ENCODE measurements at regions not wholly inside any gene's neighbourhood (a gene's known extent, or its start where the extent isn't known, plus 50 kb on each side); places are given as distances from the start of the nearest gene placed in this dataset.

DNA sequence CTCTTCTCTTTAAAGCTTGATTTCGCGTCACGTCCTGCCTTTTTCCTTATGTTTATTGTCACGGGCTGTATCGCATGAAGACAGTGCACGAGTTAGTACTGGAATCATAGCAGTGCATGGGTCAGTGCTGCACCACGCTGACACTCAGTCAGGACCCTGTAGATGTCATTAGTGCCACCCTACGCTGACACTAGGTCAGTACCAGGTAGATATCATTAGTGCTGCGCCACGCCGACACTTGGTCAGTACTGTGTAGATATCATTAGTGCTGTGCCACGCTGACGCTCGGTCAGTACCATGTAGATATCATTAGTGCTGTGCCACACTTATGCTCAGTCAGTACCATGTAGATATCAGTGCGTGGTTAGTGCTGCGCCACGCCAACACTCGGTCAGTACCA lies 106.2 kb upstream of the ZNF469 start:
- DNase-seq (no peak), ATAC-seq (ENCODE audit: low read depth) (no peak)
- H3K4me3 ChIP-seq (ENCODE audit: control extremely low read depth in 1 of 5, extremely low read depth in 1 of 5, insufficient read depth in 1 of 5, low read depth in 2 of 5, low read length in 4 of 5) = no peak overlapping the region
- H3K4me2 ChIP-seq (replicated peaks; ENCODE audit: low read depth, low read length, poor library complexity, severe bottlenecking) = no peak overlapping the region
- ChIA-PET POLR2A (no interaction called here), CTCF (no interaction called here)
- H3K79me2 ChIP-seq (ENCODE audit: control insufficient read depth, insufficient read depth, low read length) = no peaks in the 10 kb centered on the region
- intact Hi-C loops (cut with micrococcal nuclease) = no loop called here
- H3K27ac ChIP-seq (ENCODE audit: low read length in 2 of 2) = no peak overlapping the region
- Mint-ChIP-seq H3K4me1 (no peaks in the 10 kb centered on the region), H3K9me3 (ENCODE audit: insufficient read depth) (peaks cover 2% of the 10 kb centered on the region), H3K27ac (no peak overlapping the region), H3K27me3 (peaks cover 13% of the 10 kb centered on the region), H3K4me3 (no peak overlapping the region)
- H3K36me3 ChIP-seq (replicated peaks in 1 of 2; ENCODE audit: control extremely low read depth in 1 of 2, control insufficient read depth in 1 of 2, extremely low read depth in 1 of 2, insufficient read depth in 2 of 2, low read length in 1 of 2) = no peaks in the 10 kb centered on the region
- WGBS (ENCODE audit: insufficient coverage) = 95% methylated on average over 17 of the region's 18 CpGs
- no peak overlapping the region for H3K9ac ChIP-seq (ENCODE audit: low read length)
- no peaks in the 10 kb centered on the region for H3K4me1 ChIP-seq (ENCODE audit: control insufficient read depth in 2 of 2, insufficient read depth in 2 of 2, low read length in 2 of 2)
- no peaks in the 10 kb centered on the region for H3K27me3 ChIP-seq (replicated peaks in 1 of 4; ENCODE audit: control extremely low read depth in 1 of 4, control insufficient read depth in 3 of 4, insufficient read depth in 4 of 4, low read length in 3 of 4)
- peaks cover 0 to 27% (median 0%) of the 10 kb centered on the region in 3 donors for H3K9me3 ChIP-seq (ENCODE audit: control extremely low read depth in 1 of 3, control insufficient read depth in 2 of 3, insufficient read depth in 1 of 3, low read length in 2 of 3)
- H2AFZ ChIP-seq (ENCODE audit: insufficient read depth, low read depth, low read length, poor library complexity, severe bottlenecking) = no peak overlapping the region
- no peak for TF ChIP-seq EZH2 (IDR thresholded peaks at IDR 0.05; ENCODE audit: borderline replicate concordance, insufficient read depth, low read depth, low read length, poor library complexity, severe bottlenecking)
- TF ChIP-seq, protein P1, sequence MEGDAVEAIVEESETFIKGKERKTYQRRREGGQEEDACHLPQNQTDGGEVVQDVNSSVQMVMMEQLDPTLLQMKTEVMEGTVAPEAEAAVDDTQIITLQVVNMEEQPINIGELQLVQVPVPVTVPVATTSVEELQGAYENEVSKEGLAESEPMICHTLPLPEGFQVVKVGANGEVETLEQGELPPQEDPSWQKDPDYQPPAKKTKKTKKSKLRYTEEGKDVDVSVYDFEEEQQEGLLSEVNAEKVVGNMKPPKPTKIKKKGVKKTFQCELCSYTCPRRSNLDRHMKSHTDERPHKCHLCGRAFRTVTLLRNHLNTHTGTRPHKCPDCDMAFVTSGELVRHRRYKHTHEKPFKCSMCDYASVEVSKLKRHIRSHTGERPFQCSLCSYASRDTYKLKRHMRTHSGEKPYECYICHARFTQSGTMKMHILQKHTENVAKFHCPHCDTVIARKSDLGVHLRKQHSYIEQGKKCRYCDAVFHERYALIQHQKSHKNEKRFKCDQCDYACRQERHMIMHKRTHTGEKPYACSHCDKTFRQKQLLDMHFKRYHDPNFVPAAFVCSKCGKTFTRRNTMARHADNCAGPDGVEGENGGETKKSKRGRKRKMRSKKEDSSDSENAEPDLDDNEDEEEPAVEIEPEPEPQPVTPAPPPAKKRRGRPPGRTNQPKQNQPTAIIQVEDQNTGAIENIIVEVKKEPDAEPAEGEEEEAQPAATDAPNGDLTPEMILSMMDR (IDR thresholded peaks at IDR 0.05) = no peak
- H4K20me1 ChIP-seq (ENCODE audit: control insufficient read depth, insufficient read depth, low read length, poor library complexity, severe bottlenecking) = no peaks in the 10 kb centered on the region

DNA sequence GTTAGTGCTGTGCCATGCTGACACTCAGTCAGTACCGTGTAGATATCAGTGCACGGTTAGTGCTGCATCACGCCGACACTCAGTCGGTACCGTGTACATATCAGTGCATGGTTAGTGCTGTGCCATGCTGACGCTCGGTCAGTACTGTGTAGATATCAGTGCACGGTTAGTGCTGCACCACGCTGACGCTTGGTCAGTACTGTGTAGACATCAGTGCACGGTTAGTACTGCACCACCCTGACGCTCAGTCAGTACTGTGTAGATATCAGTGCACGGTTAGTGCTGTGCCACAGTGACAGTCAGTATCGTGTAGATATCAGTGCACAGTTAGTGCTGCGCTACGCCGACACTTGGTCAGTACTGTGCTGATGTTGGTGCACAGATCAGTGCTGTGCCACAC lies 102.8 kb upstream of the ZNF469 start:
- Mint-ChIP-seq H3K9me3 (ENCODE audit: insufficient read depth) (no peaks in the 10 kb centered on the region), H3K27me3 (no peaks in the 10 kb centered on the region), H3K4me1 (no peaks in the 10 kb centered on the region), H3K27ac (no peak overlapping the region), H3K4me3 (no peak overlapping the region)
- H3K36me3 ChIP-seq (replicated peaks in 1 of 2; ENCODE audit: control extremely low read depth in 1 of 2, control insufficient read depth in 1 of 2, extremely low read depth in 1 of 2, insufficient read depth in 2 of 2, low read length in 1 of 2) = no peaks in the 10 kb centered on the region
- no peaks in the 10 kb centered on the region for H4K20me1 ChIP-seq (ENCODE audit: control insufficient read depth, insufficient read depth, low read length, poor library complexity, severe bottlenecking)
- WGBS (ENCODE audit: insufficient coverage) = 96% methylated on average over 15 of the region's 18 CpGs
- no peak overlapping the region for H3K4me3 ChIP-seq (ENCODE audit: control extremely low read depth in 1 of 5, extremely low read depth in 1 of 5, insufficient read depth in 1 of 5, low read depth in 2 of 5, low read length in 4 of 5)
- TF ChIP-seq, protein P1 (IDR thresholded peaks at IDR 0.05) = no peak
- no peak for TF ChIP-seq EZH2 (IDR thresholded peaks at IDR 0.05; ENCODE audit: borderline replicate concordance, insufficient read depth, low read depth, low read length, poor library complexity, severe bottlenecking)
- no peak overlapping the region for H3K9ac ChIP-seq (ENCODE audit: low read length)
- DNase-seq (no peak), ATAC-seq (ENCODE audit: low read depth) (no peak)
- no peak overlapping the region for H3K4me2 ChIP-seq (replicated peaks; ENCODE audit: low read depth, low read length, poor library complexity, severe bottlenecking)
- H3K79me2 ChIP-seq (ENCODE audit: control insufficient read depth, insufficient read depth, low read length) = no peaks in the 10 kb centered on the region
- no peak overlapping the region for H2AFZ ChIP-seq (ENCODE audit: insufficient read depth, low read depth, low read length, poor library complexity, severe bottlenecking)
- H3K4me1 ChIP-seq (ENCODE audit: control insufficient read depth in 2 of 2, insufficient read depth in 2 of 2, low read length in 2 of 2) = no peaks in the 10 kb centered on the region
- H3K9me3 ChIP-seq (ENCODE audit: control extremely low read depth in 1 of 3, control insufficient read depth in 2 of 3, insufficient read depth in 1 of 3, low read length in 2 of 3) = peaks cover 0 to 38% (median 0%) of the 10 kb centered on the region in 3 donors
- H3K27me3 ChIP-seq (replicated peaks in 1 of 4; ENCODE audit: control extremely low read depth in 1 of 4, control insufficient read depth in 3 of 4, insufficient read depth in 4 of 4, low read length in 3 of 4) = no peaks in the 10 kb centered on the region
- intact Hi-C loops (cut with micrococcal nuclease) = no loop called here
- CTCF ChIA-PET = no interaction called here
- no peak overlapping the region for H3K27ac ChIP-seq (ENCODE audit: low read length in 2 of 2)
- POLR2A ChIA-PET = no interaction called here
